ENCODE measurements at regions not wholly inside any gene's neighbourhood (a gene's known extent, or its start where the extent isn't known, plus 50 kb on each side); places are given as distances from the start of the nearest gene placed in this dataset.

GRCh38 chr9:86790805-86791204, 156.5 kb downstream of the GAS1 start:
- TF ChIP-seq CBX3 (IDR thresholded peaks at IDR 0.05; ENCODE audit: borderline replicate concordance in 1 of 2, low read length in 2 of 2): no peak
- TF ChIP-seq PHF8 (IDR thresholded peaks at IDR 0.05; ENCODE audit: borderline replicate concordance, low read length): no peak
- TF ChIP-seq C11orf30 (IDR thresholded peaks at IDR 0.05; ENCODE audit: low read depth): no peak
- TF ChIP-seq ZNF512 (tag; IDR thresholded peaks at IDR 0.05): no peak
- no peak overlapping the region for H3K9ac ChIP-seq (ENCODE audit: insufficient read depth in 1 of 2, low read depth in 2 of 2, low read length in 2 of 2)
- no TSS peak for BruUV-seq (replicated peaks)
- no peak for ATAC-seq
- CTCF ChIA-PET (ENCODE audit: low intra/inter-chr PET ratio): no interaction called here
- in situ Hi-C loops (cut with MboI): no loop called here
- no peak for DNase-seq (ENCODE audit: extremely low read depth in 1 of 4, low spot score in 3 of 4)
- no peak overlapping the region for H2AFZ ChIP-seq (ENCODE audit: low read depth, low read length)
- no peaks in the 10 kb centered on the region for H4K20me1 ChIP-seq (replicated peaks; ENCODE audit: control insufficient read depth, insufficient read depth, low read length)
- POLR2A ChIA-PET: no interaction called here
- no peaks in the 10 kb centered on the region for H3K9me3 ChIP-seq (replicated peaks; ENCODE audit: control insufficient read depth, insufficient read depth, low read depth, low read length)
- no peaks in the 10 kb centered on the region for H3K9me1 ChIP-seq (ENCODE audit: control insufficient read depth, insufficient read depth, low read length)
- no peak for FAIRE-seq
- WGBS (ENCODE audit: insufficient coverage, low coverage, missing lambda C conversion rate): 0% methylated on average over 4 of the region's 4 CpGs
- no peaks in the 10 kb centered on the region for H3K36me3 ChIP-seq (ENCODE audit: control insufficient read depth, insufficient read depth, low read length)
- no peaks in the 10 kb centered on the region for H3K79me2 ChIP-seq (ENCODE audit: control insufficient read depth, insufficient read depth, low read length)
- no peak overlapping the region for H3K4me2 ChIP-seq (ENCODE audit: insufficient read depth, low read length)
- H3K4me1 ChIP-seq (replicated peaks in 1 of 2; ENCODE audit: control insufficient read depth in 2 of 2, insufficient read depth in 2 of 2, low read length in 2 of 2): no peaks in the 10 kb centered on the region
- peaks cover 0 to 3% of the 10 kb centered on the region in 2 experiments; a peak in 2 of 5 replicates for H3K27me3 ChIP-seq (ENCODE audit: control insufficient read depth in 2 of 2, insufficient read depth in 2 of 2, low read length in 2 of 2)
- no peak overlapping the region for H3K4me3 ChIP-seq
- intact Hi-C loops (cut with micrococcal nuclease): no loop called here
- H3K27ac ChIP-seq (ENCODE audit: extremely low read depth, low read depth, low read length): no peak overlapping the region

GRCh38 chr9:86788456-86788855, 158.8 kb downstream of the GAS1 start:
- Histone ChIP-seq H3K9me1 (ENCODE audit: control insufficient read depth, insufficient read depth, low read length) (no peaks in the 10 kb centered on the region), H3K4me3 (no peak overlapping the region), H3K36me3 (ENCODE audit: control insufficient read depth, insufficient read depth, low read length) (no peaks in the 10 kb centered on the region), H3K4me2 (ENCODE audit: insufficient read depth, low read length) (no peak overlapping the region), H3K79me2 (ENCODE audit: control insufficient read depth, insufficient read depth, low read length) (no peaks in the 10 kb centered on the region), H3K9ac (ENCODE audit: insufficient read depth in 1 of 2, low read depth in 2 of 2, low read length in 2 of 2) (no peak overlapping the region), H3K27me3 (ENCODE audit: control insufficient read depth in 2 of 2, insufficient read depth in 2 of 2, low read length in 2 of 2) (peaks cover 0 to 3% of the 10 kb centered on the region in 2 experiments; a peak in 1 of 5 replicates), H3K4me1 (replicated peaks in 1 of 2; ENCODE audit: control insufficient read depth in 2 of 2, insufficient read depth in 2 of 2, low read length in 2 of 2) (no peaks in the 10 kb centered on the region), H4K20me1 (replicated peaks; ENCODE audit: control insufficient read depth, insufficient read depth, low read length) (no peaks in the 10 kb centered on the region), H2AFZ (ENCODE audit: low read depth, low read length) (no peak overlapping the region), H3K27ac (ENCODE audit: extremely low read depth, low read depth, low read length) (no peak overlapping the region), H3K9me3 (replicated peaks; ENCODE audit: control insufficient read depth, insufficient read depth, low read depth, low read length) (no peaks in the 10 kb centered on the region)
- DNase-seq (ENCODE audit: extremely low read depth in 1 of 4, low spot score in 3 of 4): no peak
- intact Hi-C loops (cut with micrococcal nuclease): no loop called here
- TF ChIP-seq, protein P1, sequence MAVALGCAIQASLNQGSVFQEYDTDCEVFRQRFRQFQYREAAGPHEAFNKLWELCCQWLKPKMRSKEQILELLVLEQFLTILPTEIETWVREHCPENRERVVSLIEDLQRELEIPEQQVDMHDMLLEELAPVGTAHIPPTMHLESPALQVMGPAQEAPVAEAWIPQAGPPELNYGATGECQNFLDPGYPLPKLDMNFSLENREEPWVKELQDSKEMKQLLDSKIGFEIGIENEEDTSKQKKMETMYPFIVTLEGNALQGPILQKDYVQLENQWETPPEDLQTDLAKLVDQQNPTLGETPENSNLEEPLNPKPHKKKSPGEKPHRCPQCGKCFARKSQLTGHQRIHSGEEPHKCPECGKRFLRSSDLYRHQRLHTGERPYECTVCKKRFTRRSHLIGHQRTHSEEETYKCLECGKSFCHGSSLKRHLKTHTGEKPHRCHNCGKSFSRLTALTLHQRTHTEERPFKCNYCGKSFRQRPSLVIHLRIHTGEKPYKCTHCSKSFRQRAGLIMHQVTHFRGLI (CRISPR knock-in tag; IDR thresholded peaks at IDR 0.05): no peak
- TF ChIP-seq DACH1 (IDR thresholded peaks at IDR 0.05; ENCODE audit: partially characterized antibody): no peak
- TF ChIP-seq ZNF124 (CRISPR knock-in tag; IDR thresholded peaks at IDR 0.05): no peak
- no peak for TF ChIP-seq E2F6 (IDR thresholded peaks at IDR 0.05; ENCODE audit: borderline replicate concordance in 1 of 2, extremely low read depth in 1 of 2, insufficient read depth in 1 of 2, insufficient read length in 1 of 2, low read depth in 1 of 2, low read length in 1 of 2, poor library complexity in 1 of 2, severe bottlenecking in 1 of 2)
- TF ChIP-seq, protein P2, sequence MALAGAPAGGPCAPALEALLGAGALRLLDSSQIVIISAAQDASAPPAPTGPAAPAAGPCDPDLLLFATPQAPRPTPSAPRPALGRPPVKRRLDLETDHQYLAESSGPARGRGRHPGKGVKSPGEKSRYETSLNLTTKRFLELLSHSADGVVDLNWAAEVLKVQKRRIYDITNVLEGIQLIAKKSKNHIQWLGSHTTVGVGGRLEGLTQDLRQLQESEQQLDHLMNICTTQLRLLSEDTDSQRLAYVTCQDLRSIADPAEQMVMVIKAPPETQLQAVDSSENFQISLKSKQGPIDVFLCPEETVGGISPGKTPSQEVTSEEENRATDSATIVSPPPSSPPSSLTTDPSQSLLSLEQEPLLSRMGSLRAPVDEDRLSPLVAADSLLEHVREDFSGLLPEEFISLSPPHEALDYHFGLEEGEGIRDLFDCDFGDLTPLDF (CRISPR knock-in tag; IDR thresholded peaks at IDR 0.05): no peak
- CTCF ChIA-PET (ENCODE audit: low intra/inter-chr PET ratio): no interaction called here
- WGBS (ENCODE audit: insufficient coverage, low coverage, missing lambda C conversion rate): 4% methylated on average over 9 of the region's 9 CpGs
- POLR2A ChIA-PET: no interaction called here
- no peak for FAIRE-seq
- ATAC-seq: no peak
- in situ Hi-C loops (cut with MboI): no loop called here
- BruUV-seq (replicated peaks): no TSS peak

Measured in K562 (cell line).